ENCODE measurements at regions not wholly inside any gene's neighbourhood (a gene's known extent, or its start where the extent isn't known, plus 50 kb on each side); places are given as distances from the start of the nearest gene placed in this dataset.

- no peak overlapping the region for H3K4me3 ChIP-seq (ENCODE audit: low read depth, low read length)
- H3K27me3 ChIP-seq (ENCODE audit: control insufficient read depth, insufficient read depth, low read length): no peaks in the 10 kb centered on the region
- H3K36me3 ChIP-seq (ENCODE audit: control insufficient read depth, insufficient read depth, low read length): no peaks in the 10 kb centered on the region
- no peak for DNase-seq (ENCODE audit: low read depth)
- CTCF ChIA-PET: no interaction called here
- POLR2A ChIA-PET: no interaction called here
- TF ChIP-seq CTCF (IDR thresholded peaks at IDR 0.05; ENCODE audit: insufficient read depth, low read depth, low read length): no peak
These were observed 592.3 kb downstream of the TMEM114 start for GRCh38 chr16:7997966-7998365.

DNA sequence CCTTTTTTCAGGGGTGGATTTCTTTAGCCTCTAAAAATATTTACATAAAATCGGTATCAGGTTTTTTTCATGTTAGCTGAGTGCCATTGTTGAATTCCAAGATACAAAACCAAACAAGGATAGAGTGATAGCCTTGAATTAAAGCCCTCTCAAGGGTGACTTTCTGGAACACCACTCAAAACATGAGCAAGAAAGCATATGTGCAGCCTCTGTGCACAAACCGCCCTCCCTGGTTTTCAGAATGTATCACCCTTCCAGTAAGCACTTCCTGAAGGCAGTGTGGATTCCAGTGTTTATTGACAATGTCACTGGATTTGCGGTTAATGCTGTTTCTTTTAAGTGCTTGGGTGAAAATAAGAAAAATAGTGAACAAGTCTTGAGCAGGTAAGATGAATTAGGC lies 597.7 kb downstream of the TMEM114 start:
- no peak for DNase-seq (ENCODE audit: low read depth)
- TF ChIP-seq CTCF (IDR thresholded peaks at IDR 0.05; ENCODE audit: insufficient read depth, low read depth, low read length): no peak
- no peak overlapping the region for H3K4me3 ChIP-seq (ENCODE audit: low read depth, low read length)
- ChIA-PET CTCF (no interaction called here), POLR2A (no interaction called here)
- no peaks in the 10 kb centered on the region for H3K27me3 ChIP-seq (ENCODE audit: control insufficient read depth, insufficient read depth, low read length)
- no peaks in the 10 kb centered on the region for H3K36me3 ChIP-seq (ENCODE audit: control insufficient read depth, insufficient read depth, low read length)

DNA sequence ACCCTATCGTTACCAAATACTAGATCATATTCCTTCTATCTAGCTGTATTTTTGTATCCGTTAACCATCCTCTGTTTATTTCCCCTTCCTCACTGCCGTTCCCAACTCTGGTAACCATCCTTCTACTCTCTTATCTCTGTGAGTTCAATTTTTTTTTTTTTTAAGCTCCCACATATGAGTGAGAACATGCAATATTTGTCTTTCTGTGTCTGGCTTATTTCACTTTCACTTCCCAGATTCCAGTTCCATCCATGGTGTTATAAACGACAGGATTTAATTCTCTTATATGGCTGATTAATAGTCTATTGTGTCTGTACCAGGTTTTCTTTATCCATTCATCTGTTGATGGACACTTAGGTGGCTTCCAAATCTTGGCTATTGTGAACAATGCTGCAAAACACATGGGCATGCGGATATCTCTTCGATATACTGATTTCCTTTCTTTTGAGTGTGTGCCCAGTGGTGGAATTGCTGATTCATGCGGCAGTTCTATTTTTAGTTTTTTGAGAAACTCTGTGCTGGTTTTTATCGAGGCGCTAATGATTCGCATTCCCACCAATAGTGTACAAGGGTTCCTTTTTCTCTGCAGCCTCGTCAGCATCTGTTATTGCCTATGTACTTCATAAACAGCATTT lies 599.6 kb downstream of the TMEM114 start:
- Histone ChIP-seq H3K27me3 (ENCODE audit: control insufficient read depth, insufficient read depth, low read length) (no peaks in the 10 kb centered on the region), H3K36me3 (ENCODE audit: control insufficient read depth, insufficient read depth, low read length) (no peaks in the 10 kb centered on the region), H3K4me3 (ENCODE audit: low read depth, low read length) (no peak overlapping the region)
- ChIA-PET POLR2A (no interaction called here), CTCF (no interaction called here)
- no peak for DNase-seq (ENCODE audit: low read depth)
- TF ChIP-seq CTCF (IDR thresholded peaks at IDR 0.05; ENCODE audit: insufficient read depth, low read depth, low read length): no peak

DNA sequence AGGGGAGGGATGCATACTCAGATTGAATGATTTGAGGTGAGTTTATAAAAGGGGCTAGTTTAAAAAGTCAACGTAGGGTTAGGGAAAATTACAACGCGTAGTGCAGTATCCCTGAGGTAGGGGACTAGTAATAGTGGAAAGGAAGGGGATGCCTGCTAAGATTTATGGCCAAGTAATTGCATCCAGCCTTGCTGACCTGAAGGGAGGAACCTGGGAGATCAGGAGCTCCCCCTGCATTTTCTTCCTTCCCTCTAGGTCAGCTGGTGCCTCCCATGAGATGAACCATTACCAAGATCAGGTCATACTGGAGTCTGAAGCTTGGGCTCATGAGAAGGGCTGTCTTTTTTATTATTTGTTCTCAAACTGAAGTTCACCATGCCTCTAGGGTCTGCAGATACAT lies 606.6 kb downstream of the TMEM114 start:
- ChIA-PET CTCF (no interaction called here), POLR2A (no interaction called here)
- Histone ChIP-seq H3K27me3 (ENCODE audit: control insufficient read depth, insufficient read depth, low read length) (no peaks in the 10 kb centered on the region), H3K4me3 (ENCODE audit: low read depth, low read length) (no peak overlapping the region), H3K36me3 (ENCODE audit: control insufficient read depth, insufficient read depth, low read length) (no peaks in the 10 kb centered on the region)
- no peak for TF ChIP-seq CTCF (IDR thresholded peaks at IDR 0.05; ENCODE audit: insufficient read depth, low read depth, low read length)
- no peak for DNase-seq (ENCODE audit: low read depth)

- ChIA-PET CTCF (no interaction called here), POLR2A (no interaction called here)
- H3K36me3 ChIP-seq (ENCODE audit: control insufficient read depth, insufficient read depth, low read length): no peaks in the 10 kb centered on the region
- no peaks in the 10 kb centered on the region for H3K27me3 ChIP-seq (ENCODE audit: control insufficient read depth, insufficient read depth, low read length)
- TF ChIP-seq CTCF (IDR thresholded peaks at IDR 0.05; ENCODE audit: insufficient read depth, low read depth, low read length): no peak
- DNase-seq (ENCODE audit: low read depth): no peak
- no peak overlapping the region for H3K4me3 ChIP-seq (ENCODE audit: low read depth, low read length)
These were observed 610.2 kb downstream of the TMEM114 start for GRCh38 chr16:7980133-7980483.
